ENCODE measurements at regions not wholly inside any gene's neighbourhood (a gene's known extent, or its start where the extent isn't known, plus 50 kb on each side); places are given as distances from the start of the nearest gene placed in this dataset.

GRCh38 chr2:146228466-146229058 lies 1616.3 kb upstream of the ACVR2A start:
- no peak for DNase-seq (ENCODE audit: low read depth)

GRCh38 chr2:146228020-146228393 lies 1616.8 kb upstream of the ACVR2A start:
- DNase-seq (ENCODE audit: low read depth): no peak

GRCh38 chr2:146227152-146228019 lies 1617.4 kb upstream of the ACVR2A start:
- no peak for DNase-seq (ENCODE audit: low read depth)

- DNase-seq (ENCODE audit: low read depth): no peak
Measured at GRCh38 chr2:146226077-146226476, 1618.8 kb upstream of the ACVR2A start.

- DNase-seq (ENCODE audit: low read depth): no peak
Measured at GRCh38 chr2:146221826-146222225, 1623.0 kb upstream of the ACVR2A start.

GRCh38 chr2:146220957-146221356 lies 1623.9 kb upstream of the ACVR2A start:
- DNase-seq (ENCODE audit: low read depth): no peak

- DNase-seq (ENCODE audit: low read depth): no peak
Measured at GRCh38 chr2:146214394-146214929, 1630.4 kb upstream of the ACVR2A start.

GRCh38 chr2:146213674-146214073 lies 1631.2 kb upstream of the ACVR2A start:
- DNase-seq (ENCODE audit: low read depth): no peak

GRCh38 chr2:146212602-146213001 lies 1632.2 kb upstream of the ACVR2A start:
- DNase-seq (ENCODE audit: low read depth): no peak

- no peak for DNase-seq (ENCODE audit: low read depth)
Measured at GRCh38 chr2:146209842-146210275, 1635.0 kb upstream of the ACVR2A start.

- no peak for DNase-seq (ENCODE audit: low read depth)
Measured at GRCh38 chr2:146207901-146208300, 1636.9 kb upstream of the ACVR2A start.

GRCh38 chr2:146207417-146207816 lies 1637.4 kb upstream of the ACVR2A start:
- no peak for DNase-seq (ENCODE audit: low read depth)

- DNase-seq (ENCODE audit: low read depth): no peak
Measured at GRCh38 chr2:146203064-146203624, 1641.7 kb upstream of the ACVR2A start.

- no peak for DNase-seq (ENCODE audit: low read depth)
Measured at GRCh38 chr2:146193619-146194018, 1651.2 kb upstream of the ACVR2A start.

- no peak for DNase-seq (ENCODE audit: low read depth)
Measured at GRCh38 chr2:146189541-146189940, 1655.3 kb upstream of the ACVR2A start.

GRCh38 chr2:146173934-146174333 lies 1654.0 kb upstream of the ZEB2 start:
- no peak for DNase-seq (ENCODE audit: low read depth)

- DNase-seq (ENCODE audit: low read depth): no peak
Measured at GRCh38 chr2:146161256-146161882, 1641.5 kb upstream of the ZEB2 start.

GRCh38 chr2:146158072-146158674 lies 1638.3 kb upstream of the ZEB2 start:
- no peak for DNase-seq (ENCODE audit: low read depth)

- no peak for DNase-seq (ENCODE audit: low read depth)
Measured at GRCh38 chr2:146147448-146148012, 1627.6 kb upstream of the ZEB2 start.

- no peak for DNase-seq (ENCODE audit: low read depth)
Measured at GRCh38 chr2:146143971-146144370, 1624.1 kb upstream of the ZEB2 start.

GRCh38 chr2:146138820-146139219 lies 1618.9 kb upstream of the ZEB2 start:
- DNase-seq (ENCODE audit: low read depth): no peak

GRCh38 chr2:146135245-146135644 lies 1615.3 kb upstream of the ZEB2 start:
- DNase-seq (ENCODE audit: low read depth): no peak

Measured in non-pigmented ciliary epithelial cell (primary cell).